ENCODE measurements at regions not wholly inside any gene's neighbourhood (a gene's known extent, or its start where the extent isn't known, plus 50 kb on each side); places are given as distances from the start of the nearest gene placed in this dataset.
"Not testable (repeated sequence)": the region's sequence is repeated elsewhere in the genome, so short reads cannot be mapped to it uniquely, and the experiment has no call there.

DNA sequence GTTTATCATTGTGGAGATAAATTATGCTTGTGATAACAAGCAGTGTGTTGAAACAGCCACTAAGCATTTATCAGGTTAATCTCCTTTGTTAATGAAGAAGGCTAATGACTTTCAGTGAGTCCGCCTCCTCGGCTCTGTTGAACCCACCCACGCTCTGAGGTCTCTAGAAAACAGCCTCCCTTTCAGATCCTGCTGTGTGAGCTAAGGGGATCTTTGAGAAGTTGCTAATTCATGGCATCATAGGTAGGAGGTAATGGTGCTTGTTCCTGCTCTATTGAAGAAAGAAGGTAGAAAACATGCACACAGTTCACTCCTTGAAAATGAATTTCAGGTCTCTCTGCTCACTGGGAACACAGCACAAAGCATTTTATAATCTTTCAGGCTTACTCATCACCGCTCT, 483.9 kb downstream of the AACS start:
- 68 to 75% methylated on average over 4 of the region's 4 CpGs for WGBS, 2 donors
- H3K27ac ChIP-seq (ENCODE audit: low read depth in 1 of 2, low read length in 1 of 2) = no peak overlapping the region
- no peaks in the 10 kb centered on the region for H3K27me3 ChIP-seq (ENCODE audit: control insufficient read depth in 3 of 3, insufficient read depth in 3 of 3, low read length in 2 of 3)
- H3K36me3 ChIP-seq (ENCODE audit: control insufficient read depth in 4 of 4, insufficient read depth in 4 of 4, low read length in 4 of 4) = no peaks in the 10 kb centered on the region
- no peaks in the 10 kb centered on the region for H3K4me1 ChIP-seq (ENCODE audit: control insufficient read depth in 5 of 5, insufficient read depth in 5 of 5, low read length in 5 of 5)
- no peak overlapping the region for H3K9ac ChIP-seq (ENCODE audit: insufficient read depth in 1 of 2, low read length in 2 of 2)
- peaks cover 0 to 2% (median 0%) of the 10 kb centered on the region in 4 donors for H3K9me3 ChIP-seq (ENCODE audit: control insufficient read depth in 4 of 4, insufficient read depth in 3 of 4, low read length in 3 of 4)
- DNase-seq = no peak
- TF ChIP-seq, protein P1, sequence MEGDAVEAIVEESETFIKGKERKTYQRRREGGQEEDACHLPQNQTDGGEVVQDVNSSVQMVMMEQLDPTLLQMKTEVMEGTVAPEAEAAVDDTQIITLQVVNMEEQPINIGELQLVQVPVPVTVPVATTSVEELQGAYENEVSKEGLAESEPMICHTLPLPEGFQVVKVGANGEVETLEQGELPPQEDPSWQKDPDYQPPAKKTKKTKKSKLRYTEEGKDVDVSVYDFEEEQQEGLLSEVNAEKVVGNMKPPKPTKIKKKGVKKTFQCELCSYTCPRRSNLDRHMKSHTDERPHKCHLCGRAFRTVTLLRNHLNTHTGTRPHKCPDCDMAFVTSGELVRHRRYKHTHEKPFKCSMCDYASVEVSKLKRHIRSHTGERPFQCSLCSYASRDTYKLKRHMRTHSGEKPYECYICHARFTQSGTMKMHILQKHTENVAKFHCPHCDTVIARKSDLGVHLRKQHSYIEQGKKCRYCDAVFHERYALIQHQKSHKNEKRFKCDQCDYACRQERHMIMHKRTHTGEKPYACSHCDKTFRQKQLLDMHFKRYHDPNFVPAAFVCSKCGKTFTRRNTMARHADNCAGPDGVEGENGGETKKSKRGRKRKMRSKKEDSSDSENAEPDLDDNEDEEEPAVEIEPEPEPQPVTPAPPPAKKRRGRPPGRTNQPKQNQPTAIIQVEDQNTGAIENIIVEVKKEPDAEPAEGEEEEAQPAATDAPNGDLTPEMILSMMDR (IDR thresholded peaks at IDR 0.05; ENCODE audit: control extremely low read depth, extremely low read depth) = no peak
- no peak overlapping the region for H3K4me3 ChIP-seq
- ATAC-seq (ENCODE audit: insufficient read depth, low FRiP score) = no peak

DNA sequence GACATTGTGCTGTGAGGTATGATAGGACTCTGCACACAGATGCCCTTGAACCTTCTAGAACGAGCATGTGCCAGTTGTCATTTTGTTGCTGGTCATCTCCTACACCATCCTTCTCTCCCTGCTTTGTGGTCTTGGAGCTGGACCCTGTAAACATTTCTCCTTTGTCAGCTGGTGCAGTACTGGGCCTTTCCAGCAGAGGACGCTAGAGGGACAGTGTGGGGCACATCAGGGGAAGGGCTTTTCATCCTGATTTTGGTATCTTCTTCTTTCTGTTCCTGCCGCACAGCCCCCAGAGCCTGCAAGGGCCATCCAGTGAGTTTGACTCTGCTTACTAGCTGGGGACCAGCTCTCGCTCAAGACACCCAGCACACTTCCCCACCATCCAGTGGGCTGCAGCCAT, 484.6 kb downstream of the AACS start:
- Histone ChIP-seq H3K27ac (ENCODE audit: low read depth in 1 of 2, low read length in 1 of 2) (no peak overlapping the region), H3K36me3 (ENCODE audit: control insufficient read depth in 4 of 4, insufficient read depth in 4 of 4, low read length in 4 of 4) (no peaks in the 10 kb centered on the region), H3K4me3 (no peak overlapping the region), H3K9ac (ENCODE audit: insufficient read depth in 1 of 2, low read length in 2 of 2) (no peak overlapping the region), H3K9me3 (ENCODE audit: control insufficient read depth in 4 of 4, insufficient read depth in 3 of 4, low read length in 3 of 4) (peaks cover 0 to 2% (median 0%) of the 10 kb centered on the region in 4 donors), H3K27me3 (ENCODE audit: control insufficient read depth in 3 of 3, insufficient read depth in 3 of 3, low read length in 2 of 3) (no peaks in the 10 kb centered on the region), H3K4me1 (ENCODE audit: control insufficient read depth in 5 of 5, insufficient read depth in 5 of 5, low read length in 5 of 5) (no peaks in the 10 kb centered on the region)
- TF ChIP-seq, protein P1 (IDR thresholded peaks at IDR 0.05; ENCODE audit: control extremely low read depth, extremely low read depth) = no peak
- ATAC-seq (ENCODE audit: insufficient read depth, low FRiP score) (no peak), DNase-seq (no peak)
- WGBS, 2 donors = 67 to 80% methylated on average over 4 of the region's 4 CpGs

DNA sequence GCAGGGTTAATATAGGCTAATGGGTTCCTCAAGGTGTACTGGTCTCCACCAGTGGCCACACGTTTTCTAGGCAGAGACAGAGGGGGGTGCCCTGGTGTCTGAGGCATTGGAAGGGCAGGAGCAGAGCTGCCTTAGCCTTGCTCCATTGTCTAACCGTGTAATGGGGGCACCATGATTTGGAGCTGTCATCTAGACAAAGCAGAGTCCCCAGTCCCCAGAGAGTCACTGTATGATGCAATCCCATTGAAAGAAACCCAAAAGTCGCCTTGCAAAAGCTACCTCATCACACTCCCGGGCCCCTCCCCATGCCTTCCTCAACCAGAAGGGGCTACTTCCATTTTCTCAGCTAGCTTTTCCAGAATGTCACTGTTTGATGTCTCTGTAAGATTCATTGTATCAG, 487.1 kb downstream of the AACS start:
- H3K36me3 ChIP-seq (ENCODE audit: control insufficient read depth in 4 of 4, insufficient read depth in 4 of 4, low read length in 4 of 4) = no peaks in the 10 kb centered on the region
- H3K4me1 ChIP-seq (ENCODE audit: control insufficient read depth in 5 of 5, insufficient read depth in 5 of 5, low read length in 5 of 5) = no peaks in the 10 kb centered on the region
- TF ChIP-seq, protein P1 (IDR thresholded peaks at IDR 0.05; ENCODE audit: control extremely low read depth, extremely low read depth) = no peak
- 70 to 71% methylated on average over 4 of the region's 4 CpGs for WGBS, 2 donors
- DNase-seq (no peak), ATAC-seq (ENCODE audit: insufficient read depth, low FRiP score) (no peak)
- H3K9ac ChIP-seq (ENCODE audit: insufficient read depth in 1 of 2, low read length in 2 of 2) = no peak overlapping the region
- no peak overlapping the region for H3K4me3 ChIP-seq
- H3K27me3 ChIP-seq (ENCODE audit: control insufficient read depth in 3 of 3, insufficient read depth in 3 of 3, low read length in 2 of 3) = no peaks in the 10 kb centered on the region
- no peak overlapping the region for H3K27ac ChIP-seq (ENCODE audit: low read depth in 1 of 2, low read length in 1 of 2)
- H3K9me3 ChIP-seq (ENCODE audit: control insufficient read depth in 4 of 4, insufficient read depth in 3 of 4, low read length in 3 of 4) = peaks cover 0 to 2% (median 0%) of the 10 kb centered on the region in 4 donors

DNA sequence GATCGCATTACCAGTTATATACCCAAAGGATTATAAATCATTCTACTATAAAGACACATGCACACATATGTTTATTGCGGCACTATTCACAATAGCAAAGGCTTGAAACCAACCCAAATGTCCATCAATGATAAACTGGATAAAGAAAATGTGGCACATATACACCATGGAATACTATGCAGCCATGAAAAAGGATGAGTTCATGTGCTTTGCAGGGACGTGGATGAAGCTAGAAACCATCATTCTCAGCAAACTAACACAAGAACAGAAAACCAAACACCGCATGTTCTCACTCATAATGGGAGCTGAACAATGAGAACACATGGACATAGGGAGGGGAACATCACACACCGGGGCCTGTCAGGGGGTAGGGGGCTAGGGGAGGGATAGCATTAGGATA, 495.8 kb downstream of the AACS start:
- 94 to 95% methylated on average over 5 of the region's 5 CpGs for WGBS, 2 donors
- H3K4me3 ChIP-seq; H3K27ac ChIP-seq (ENCODE audit: low read depth in 1 of 2, low read length in 1 of 2); H3K9me3 ChIP-seq (ENCODE audit: control insufficient read depth in 4 of 4, insufficient read depth in 3 of 4, low read length in 3 of 4); DNase-seq; H3K27me3 ChIP-seq (ENCODE audit: control insufficient read depth in 3 of 3, insufficient read depth in 3 of 3, low read length in 2 of 3); H3K9ac ChIP-seq (ENCODE audit: insufficient read depth in 1 of 2, low read length in 2 of 2); ATAC-seq (ENCODE audit: insufficient read depth, low FRiP score); H3K4me1 ChIP-seq (ENCODE audit: control insufficient read depth in 5 of 5, insufficient read depth in 5 of 5, low read length in 5 of 5); H3K36me3 ChIP-seq (ENCODE audit: control insufficient read depth in 4 of 4, insufficient read depth in 4 of 4, low read length in 4 of 4): not testable (repeated sequence)
